MCF 10A (cell line): ENCODE measurements at regions not wholly inside any gene's neighbourhood (a gene's known extent, or its start where the extent isn't known, plus 50 kb on each side); places are given as distances from the start of the nearest gene placed in this dataset.

ENCODE experiments used
- BruUV-seq: library from RNA; stranded (reverse); fragments of 400-500 nt; replicated peaks from 2 replicates; lab custom pipeline; 2021; lab: Mats Ljungman, UMichigan
- CTCF ChIA-PET: fragments of 300-600 bp; sonication (Branson Sonifier 250); formaldehyde crosslinking; extraction: SDS; loops from one replicate; lab custom pipeline; 2021; ENCODE audit warnings: antibody characterized with exemption, inconsistent platforms; lab: Yijun Ruan, JAX
- POLR2A ChIA-PET: fragments of 300-600, 350-650 bp; sonication (Branson Sonifier 250); formaldehyde crosslinking; extraction: SDS; loops from one replicate; lab custom pipeline; 2020; ENCODE audit warnings: antibody characterized with exemption, inconsistent platforms; lab: Yijun Ruan, JAX
- DNase-seq: peaks from one replicate; pipeline ENCODE4 v3.0.0-alpha.2; 2018; ENCODE audit not compliant: unreplicated experiment
- H3K27ac Mint-ChIP-seq: one replicate; pipeline ENCODE4 v1.8.0; 2022; ENCODE audit warnings: mild to moderate bottlenecking, low read depth, mixed read lengths; ENCODE audit not compliant: unreplicated experiment
- H3K27me3 Mint-ChIP-seq: one replicate; pipeline ENCODE4 v1.8.0; 2022; ENCODE audit warnings: mixed read lengths; ENCODE audit not compliant: insufficient read depth, unreplicated experiment
- H3K36me3 Mint-ChIP-seq: one replicate; pipeline ENCODE4 v1.8.0; 2022; ENCODE audit warnings: mild to moderate bottlenecking, moderate library complexity, mixed read lengths; ENCODE audit not compliant: insufficient read depth, unreplicated experiment
- H3K4me1 Mint-ChIP-seq: one replicate; pipeline ENCODE4 v1.8.0; 2022; ENCODE audit warnings: mixed read lengths; ENCODE audit not compliant: insufficient read depth, unreplicated experiment
- H3K4me3 Mint-ChIP-seq: one replicate; pipeline ENCODE4 v1.8.0; 2022; ENCODE audit warnings: mild to moderate bottlenecking, moderate library complexity, mixed read lengths; ENCODE audit not compliant: unreplicated experiment
- H3K9me3 Mint-ChIP-seq: one replicate; pipeline ENCODE4 v1.8.0; 2022; ENCODE audit warnings: mixed read lengths; ENCODE audit not compliant: unreplicated experiment
- CTCF ChIP-seq: fragments of 200-600 bp; IDR thresholded peaks from one replicate; pipeline ENCODE4 v1.8.0; 2022; ENCODE audit warnings: antibody characterized with exemption, mild to moderate bottlenecking; ENCODE audit not compliant: unreplicated experiment
- intact Hi-C: fragments of 100-400 bp; cut with micrococcal nuclease; formaldehyde crosslinking; loops from 2 replicates; pipeline ENCODE4 v1.14.1; 2022

GRCh38 chr3:28698706-28699105 lies 350.1 kb upstream of the AZI2 start:
- no peaks in the 10 kb centered on the region for H3K36me3 Mint-ChIP-seq
- H3K9me3 Mint-ChIP-seq, result no peaks in the 10 kb centered on the region
- no TSS peak for BruUV-seq
- intact Hi-C loops, result no loop called here
- CTCF ChIA-PET, result interaction anchor here (0.7 to 1.6 kb wide), 4 partner anchors 17 to 140 kb away, joined by 3 to 4 read pairs (median 3); no protein-coding TSS in a partner anchor
- no peak for TF ChIP-seq CTCF
- DNase-seq, result no peak
- POLR2A ChIA-PET, result interaction anchor here (0.6 to 1.3 kb wide), 5 partner anchors 14 to 349 kb away, joined by 3 read pairs; no protein-coding TSS in a partner anchor
- no peaks in the 10 kb centered on the region for H3K27me3 Mint-ChIP-seq
- no peak overlapping the region for H3K27ac Mint-ChIP-seq
- H3K4me3 Mint-ChIP-seq, result no peak overlapping the region
- no peaks in the 10 kb centered on the region for H3K4me1 Mint-ChIP-seq

GRCh38 chr3:28699283-28699682 lies 350.7 kb upstream of the AZI2 start:
- DNase-seq, result peak; percentile 50
- H3K9me3 Mint-ChIP-seq, result no peaks in the 10 kb centered on the region
- ChIA-PET POLR2A (interaction anchor here (0.6 to 1.3 kb wide), 5 partner anchors 13 to 337 kb away, joined by 3 read pairs; no protein-coding TSS in a partner anchor), CTCF (interaction anchor here (0.7 to 1.4 kb wide), 5 partner anchors 17 to 141 kb away, joined by 3 to 6 read pairs (median 3); no protein-coding TSS in a partner anchor)
- TF ChIP-seq CTCF, result no peak
- H3K4me1 Mint-ChIP-seq, result no peaks in the 10 kb centered on the region
- no peaks in the 10 kb centered on the region for H3K36me3 Mint-ChIP-seq
- intact Hi-C loops, result no loop called here
- H3K27me3 Mint-ChIP-seq, result no peaks in the 10 kb centered on the region
- BruUV-seq, result no TSS peak
- no peak overlapping the region for H3K4me3 Mint-ChIP-seq
- no peak overlapping the region for H3K27ac Mint-ChIP-seq

- BruUV-seq, result no TSS peak
- Mint-ChIP-seq H3K9me3 (no peaks in the 10 kb centered on the region), H3K4me3 (no peak overlapping the region), H3K4me1 (no peaks in the 10 kb centered on the region), H3K27me3 (no peaks in the 10 kb centered on the region), H3K27ac (no peak overlapping the region), H3K36me3 (no peaks in the 10 kb centered on the region)
- ChIA-PET POLR2A (no interaction called here), CTCF (interaction anchor here (0.6 to 1.4 kb wide), 3 partner anchors 30 to 33 kb away, joined by 3 to 6 read pairs (median 4); no protein-coding TSS in a partner anchor)
- no peak for DNase-seq
- TF ChIP-seq CTCF, result no peak
- intact Hi-C loops, result no loop called here
Measured at GRCh38 chr3:28700728-28701127, 352.1 kb upstream of the AZI2 start.

- no peaks in the 10 kb centered on the region for H3K27me3 Mint-ChIP-seq
- no peak for TF ChIP-seq CTCF
- no peaks in the 10 kb centered on the region for H3K4me1 Mint-ChIP-seq
- no peak for DNase-seq
- H3K9me3 Mint-ChIP-seq, result no peaks in the 10 kb centered on the region
- CTCF ChIA-PET, result no interaction called here
- H3K36me3 Mint-ChIP-seq, result no peaks in the 10 kb centered on the region
- H3K27ac Mint-ChIP-seq, result no peak overlapping the region
- H3K4me3 Mint-ChIP-seq, result no peak overlapping the region
- POLR2A ChIA-PET, result no interaction called here
- intact Hi-C loops, result no loop called here
- BruUV-seq, result no TSS peak
Measured at GRCh38 chr3:28703843-28704242, 355.2 kb upstream of the AZI2 start.
